ENCODE measurements at regions not wholly inside any gene's neighbourhood (a gene's known extent, or its start where the extent isn't known, plus 50 kb on each side); places are given as distances from the start of the nearest gene placed in this dataset.
"Not testable (repeated sequence)": the region's sequence is repeated elsewhere in the genome, so short reads cannot be mapped to it uniquely, and the experiment has no call there.

DNA sequence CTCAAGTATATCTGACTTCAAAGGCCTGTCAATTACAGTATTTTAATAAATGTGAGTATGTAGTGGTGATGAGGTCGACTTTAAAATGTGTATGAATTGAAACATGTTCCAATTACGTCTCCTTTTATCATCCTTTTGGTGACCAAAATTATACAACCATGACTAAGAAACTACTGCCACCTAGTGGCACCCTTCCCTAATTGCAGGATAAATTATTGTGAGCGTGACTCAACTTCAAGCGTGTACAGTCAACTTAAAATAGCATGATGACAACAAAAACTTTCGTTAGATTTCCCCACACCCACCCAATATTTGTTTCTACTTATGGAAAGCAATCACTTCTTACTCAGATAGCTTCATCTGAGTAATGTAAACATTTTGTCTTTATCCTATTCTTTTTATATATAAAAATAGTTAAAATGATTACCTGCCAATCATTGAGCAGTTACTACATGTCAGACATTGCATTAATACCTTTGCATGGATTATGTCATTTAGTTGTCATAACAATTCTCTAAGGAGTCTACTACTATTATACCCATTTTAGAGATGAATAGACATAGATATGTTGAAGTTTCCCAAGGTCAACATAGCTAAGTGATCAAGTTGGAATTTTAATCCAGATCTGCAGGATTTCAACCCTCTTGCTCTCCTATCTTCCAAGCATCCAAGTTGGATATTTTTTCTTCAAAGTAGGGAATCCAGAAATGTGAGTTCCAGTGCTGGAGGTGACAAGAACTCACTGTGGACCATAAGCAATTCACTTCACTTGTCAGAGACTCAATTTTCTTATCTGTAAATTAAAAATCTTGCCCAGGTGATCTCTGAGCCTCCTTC is 106.0 kb downstream of the MEX3B start:
- DNase-seq (ENCODE audit: low read depth): no peak

DNA sequence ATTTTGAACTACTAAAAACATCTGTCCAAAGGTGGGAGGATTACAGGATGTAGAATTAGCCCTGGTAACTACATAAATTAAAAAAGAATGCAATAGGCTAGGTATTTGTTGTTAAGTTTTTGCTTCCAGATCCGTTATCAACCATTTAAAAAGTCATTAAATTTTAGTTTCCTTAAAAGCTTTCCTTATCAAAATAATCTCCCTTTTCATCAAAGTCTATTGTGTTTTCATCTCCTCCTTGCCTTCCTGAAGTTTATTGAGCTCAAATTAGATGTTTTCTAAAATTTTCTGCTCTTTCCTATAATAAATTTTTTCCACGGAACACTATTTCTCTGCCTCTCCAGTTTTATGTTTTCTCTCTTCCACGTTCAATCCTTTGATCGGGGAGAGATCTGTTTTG is 108.6 kb downstream of the MEX3B start:
- no peak for DNase-seq (ENCODE audit: low read depth)

DNA sequence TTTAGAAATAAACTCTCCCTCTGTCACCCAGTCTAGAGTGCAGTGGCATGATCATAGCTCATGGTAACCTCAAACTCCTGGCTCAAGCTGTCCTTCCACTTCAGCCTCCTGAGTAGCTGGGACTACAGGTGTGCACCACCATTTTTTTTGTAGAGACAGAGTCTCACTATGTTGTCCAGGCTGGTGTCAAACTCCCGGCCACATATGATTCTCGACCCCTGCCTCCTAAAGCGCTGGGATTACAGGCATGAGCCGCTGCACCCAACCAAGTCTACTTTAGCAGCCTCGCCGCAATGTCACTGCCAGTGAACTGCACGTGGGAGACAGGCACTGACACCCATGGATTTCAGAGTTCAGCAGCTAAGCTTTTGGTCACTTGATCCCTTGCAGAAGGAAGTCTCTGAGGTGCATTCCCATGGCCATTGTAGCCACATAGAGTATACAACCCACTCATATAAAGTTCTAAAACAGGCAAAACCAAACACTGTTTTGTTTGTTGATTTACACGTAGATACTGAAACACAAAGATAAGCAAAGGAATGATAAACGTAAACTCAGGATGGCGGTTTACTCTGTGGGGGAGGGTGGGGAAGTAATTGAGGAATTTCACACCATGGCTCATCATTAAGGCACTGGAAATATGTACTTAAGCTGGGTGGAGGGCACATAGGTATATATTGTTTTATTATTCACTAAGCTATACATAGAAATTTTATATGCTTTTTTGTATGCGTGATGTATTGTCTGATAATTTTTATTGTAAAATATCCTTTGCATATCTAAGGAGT is 115.0 kb downstream of the MEX3B start:
- DNase-seq (ENCODE audit: low read depth): no peak

DNA sequence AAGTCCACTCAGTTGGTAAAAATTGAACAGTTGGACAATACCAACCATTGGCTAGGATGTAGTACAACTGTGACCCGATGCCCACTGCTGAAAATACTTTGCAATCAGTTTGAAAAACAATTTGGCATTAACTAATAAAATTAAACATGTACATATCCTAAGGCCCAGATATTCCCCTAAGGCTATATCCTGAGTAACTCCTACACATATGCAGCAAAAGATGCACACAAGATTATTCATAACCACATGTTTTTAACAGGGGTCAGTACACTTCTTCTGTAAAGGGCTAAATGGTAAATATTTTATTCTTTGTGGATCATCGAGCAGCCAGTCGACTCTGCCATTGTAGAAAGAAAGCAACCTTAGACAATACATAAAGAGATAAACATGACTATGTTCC is 116.3 kb downstream of the MEX3B start:
- DNase-seq (ENCODE audit: low read depth): no peak

- DNase-seq (ENCODE audit: low read depth): no peak
Observed at GRCh38 chr15:81926981-81927380, 118.8 kb downstream of the MEX3B start.

- DNase-seq (ENCODE audit: low read depth): no peak
Observed at GRCh38 chr15:81924729-81925128, 121.1 kb downstream of the MEX3B start.

- DNase-seq (ENCODE audit: low read depth): no peak
Observed at GRCh38 chr15:81923561-81924350, 122.1 kb downstream of the MEX3B start.

DNA sequence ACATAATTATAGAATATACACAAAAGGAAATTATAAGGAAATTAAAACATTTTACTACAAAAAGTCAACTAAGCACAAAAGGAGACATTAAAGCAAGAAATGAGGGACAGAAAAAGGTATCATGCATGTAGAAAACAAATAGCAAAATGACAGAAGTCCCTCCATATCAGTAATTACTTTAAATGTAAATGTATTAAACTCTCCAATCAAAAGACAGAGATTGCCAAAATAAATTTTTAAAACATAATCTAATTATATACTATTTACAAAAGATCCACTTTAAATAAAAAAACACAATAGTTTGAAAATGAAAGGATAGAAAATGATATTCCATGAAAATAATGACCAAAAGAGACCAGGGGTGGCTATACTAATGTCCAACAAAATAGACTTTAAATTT is 123.7 kb downstream of the MEX3B start:
- no peak for DNase-seq (ENCODE audit: low read depth)

DNA sequence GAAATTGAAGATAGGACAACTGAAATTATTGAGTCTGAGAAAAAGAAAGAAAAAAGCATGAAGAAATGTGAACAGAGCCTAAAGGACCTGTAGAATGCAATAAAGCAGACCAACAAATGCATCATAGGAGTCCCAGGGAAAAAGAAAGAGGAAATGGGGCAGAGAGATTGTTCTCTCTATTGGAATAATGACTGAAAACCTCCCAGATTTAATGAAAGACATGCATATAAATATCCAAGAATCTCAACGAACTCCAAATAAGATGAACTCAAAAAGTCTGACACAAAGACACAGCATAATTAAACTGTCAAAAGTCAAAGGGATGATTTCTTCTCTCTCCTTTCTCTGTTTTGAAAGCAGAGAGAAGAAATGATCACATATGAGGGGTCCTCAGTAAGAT is 124.7 kb downstream of the MEX3B start:
- DNase-seq (ENCODE audit: low read depth): no peak

- not testable (repeated sequence) for DNase-seq (ENCODE audit: low read depth)
Observed at GRCh38 chr15:81918767-81919166, 127.1 kb downstream of the MEX3B start.

GRCh38 chr15:81916451-81916850 is 129.4 kb downstream of the MEX3B start:
- no peak for DNase-seq (ENCODE audit: low read depth)

DNA sequence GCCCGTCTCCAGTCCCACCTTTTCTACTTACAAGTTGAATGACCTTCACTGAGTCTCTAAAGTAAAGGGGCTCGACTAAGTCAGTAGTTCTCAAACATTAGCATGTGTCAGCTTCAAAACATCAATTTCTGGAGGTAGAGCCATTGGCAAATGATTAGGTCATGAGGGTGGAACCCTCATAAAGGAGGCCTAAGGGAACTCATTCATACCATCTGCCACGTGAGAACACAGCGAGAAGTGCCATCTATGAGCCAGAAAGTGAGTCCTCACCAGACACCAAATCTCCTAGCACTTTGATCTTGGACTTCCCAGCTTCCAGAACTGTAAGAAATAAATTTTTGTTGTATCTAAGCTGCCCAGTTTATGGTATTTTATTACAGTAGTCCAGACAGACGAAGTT is 129.8 kb downstream of the MEX3B start:
- DNase-seq (ENCODE audit: low read depth): no peak

GRCh38 chr15:81914734-81915256 is 131.0 kb downstream of the MEX3B start:
- no peak for DNase-seq (ENCODE audit: low read depth)

DNA sequence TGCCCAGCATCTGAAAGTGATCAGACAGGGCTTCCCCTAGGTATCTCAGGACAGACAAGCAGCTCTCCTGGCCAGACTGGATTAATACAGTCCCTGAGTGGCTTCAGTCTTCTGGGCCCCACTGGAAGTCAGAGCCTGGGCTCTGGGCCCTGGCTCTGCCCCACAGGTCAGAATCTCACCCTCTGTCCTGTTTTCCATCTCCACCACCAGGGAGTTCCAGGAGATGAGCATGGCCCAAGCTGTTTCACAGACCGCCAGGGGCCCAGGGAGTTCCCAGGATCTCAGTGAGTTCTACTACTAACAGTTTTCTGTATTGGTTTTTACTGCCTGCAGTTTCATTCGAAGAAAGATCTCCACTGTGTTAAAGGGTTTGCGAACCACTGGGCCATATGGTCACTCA is 131.5 kb downstream of the MEX3B start:
- DNase-seq (ENCODE audit: low read depth): no peak

- no peak for DNase-seq (ENCODE audit: low read depth)
Observed at GRCh38 chr15:81911022-81911971, 134.5 kb downstream of the MEX3B start.

- no peak for DNase-seq (ENCODE audit: low read depth)
Observed at GRCh38 chr15:81910355-81911021, 135.3 kb downstream of the MEX3B start.

GRCh38 chr15:81909011-81909358 is 136.8 kb downstream of the MEX3B start:
- no peak for DNase-seq (ENCODE audit: low read depth)

GRCh38 chr15:81908111-81908510 is 137.7 kb downstream of the MEX3B start:
- no peak for DNase-seq (ENCODE audit: low read depth)

GRCh38 chr15:81907521-81907920 is 138.3 kb downstream of the MEX3B start:
- no peak for DNase-seq (ENCODE audit: low read depth)

- no peak for DNase-seq (ENCODE audit: low read depth)
Observed at GRCh38 chr15:81905889-81906288, 139.9 kb downstream of the MEX3B start.
